ENCODE measurements at regions not wholly inside any gene's neighbourhood (a gene's known extent, or its start where the extent isn't known, plus 50 kb on each side); places are given as distances from the start of the nearest gene placed in this dataset.

- no peak for DNase-seq
- H3K9me3 ChIP-seq = no peaks in the 10 kb centered on the region
- H3K27ac ChIP-seq = no peak overlapping the region
- H3K27me3 ChIP-seq = no peaks in the 10 kb centered on the region
- H3K4me3 ChIP-seq = no peak overlapping the region
- no peaks in the 10 kb centered on the region for H3K4me1 ChIP-seq
- TF ChIP-seq, protein P1, sequence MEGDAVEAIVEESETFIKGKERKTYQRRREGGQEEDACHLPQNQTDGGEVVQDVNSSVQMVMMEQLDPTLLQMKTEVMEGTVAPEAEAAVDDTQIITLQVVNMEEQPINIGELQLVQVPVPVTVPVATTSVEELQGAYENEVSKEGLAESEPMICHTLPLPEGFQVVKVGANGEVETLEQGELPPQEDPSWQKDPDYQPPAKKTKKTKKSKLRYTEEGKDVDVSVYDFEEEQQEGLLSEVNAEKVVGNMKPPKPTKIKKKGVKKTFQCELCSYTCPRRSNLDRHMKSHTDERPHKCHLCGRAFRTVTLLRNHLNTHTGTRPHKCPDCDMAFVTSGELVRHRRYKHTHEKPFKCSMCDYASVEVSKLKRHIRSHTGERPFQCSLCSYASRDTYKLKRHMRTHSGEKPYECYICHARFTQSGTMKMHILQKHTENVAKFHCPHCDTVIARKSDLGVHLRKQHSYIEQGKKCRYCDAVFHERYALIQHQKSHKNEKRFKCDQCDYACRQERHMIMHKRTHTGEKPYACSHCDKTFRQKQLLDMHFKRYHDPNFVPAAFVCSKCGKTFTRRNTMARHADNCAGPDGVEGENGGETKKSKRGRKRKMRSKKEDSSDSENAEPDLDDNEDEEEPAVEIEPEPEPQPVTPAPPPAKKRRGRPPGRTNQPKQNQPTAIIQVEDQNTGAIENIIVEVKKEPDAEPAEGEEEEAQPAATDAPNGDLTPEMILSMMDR (IDR thresholded peaks at IDR 0.05) = no peak
- intact Hi-C loops (cut with DNase I; ENCODE audit: low total_unique reads) = loop anchor here (10.0 kb wide), 1 partner anchor 555 kb away; no protein-coding TSS in a partner anchor
- H3K36me3 ChIP-seq = no peaks in the 10 kb centered on the region
These were observed 136.6 kb upstream of the HHIP start for GRCh38 chr4:144509088-144510015.

GRCh38 chr4:144514736-144515135, 131.2 kb upstream of the HHIP start:
- H3K27ac ChIP-seq = no peak overlapping the region
- no peaks in the 10 kb centered on the region for H3K9me3 ChIP-seq
- H3K4me3 ChIP-seq = no peak overlapping the region
- intact Hi-C loops (cut with DNase I; ENCODE audit: low total_unique reads) = no loop called here
- TF ChIP-seq, protein P1 (IDR thresholded peaks at IDR 0.05) = no peak
- DNase-seq = no peak
- H3K27me3 ChIP-seq = no peaks in the 10 kb centered on the region
- no peaks in the 10 kb centered on the region for H3K4me1 ChIP-seq
- no peaks in the 10 kb centered on the region for H3K36me3 ChIP-seq

GRCh38 chr4:144518181-144518895, 127.6 kb upstream of the HHIP start:
- no peaks in the 10 kb centered on the region for H3K9me3 ChIP-seq
- TF ChIP-seq, protein P1 (IDR thresholded peaks at IDR 0.05) = no peak
- intact Hi-C loops (cut with DNase I; ENCODE audit: low total_unique reads) = no loop called here
- DNase-seq = no peak
- H3K4me3 ChIP-seq = no peak overlapping the region
- no peaks in the 10 kb centered on the region for H3K27me3 ChIP-seq
- H3K36me3 ChIP-seq = no peaks in the 10 kb centered on the region
- H3K4me1 ChIP-seq = no peaks in the 10 kb centered on the region
- H3K27ac ChIP-seq = no peak overlapping the region

DNA sequence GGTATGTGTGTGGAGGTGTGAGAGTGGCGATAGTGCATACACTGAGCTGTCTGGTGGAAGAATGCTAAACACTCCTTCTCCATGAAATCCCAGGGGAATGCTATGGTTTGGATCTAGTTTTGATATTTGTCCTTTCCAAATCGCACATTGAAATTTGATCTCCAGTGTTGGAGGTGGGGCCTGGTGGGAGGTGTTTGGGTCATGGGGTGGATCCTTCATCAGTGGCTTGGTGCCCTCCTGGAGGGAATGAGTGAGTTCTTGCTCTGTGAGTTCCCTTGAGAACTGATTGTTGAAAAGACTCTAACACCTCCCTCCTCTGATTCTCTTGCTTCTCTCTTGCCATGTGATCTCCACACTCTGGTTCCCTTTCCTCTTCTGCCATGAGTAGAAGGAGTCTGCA, 114.1 kb upstream of the HHIP start:
- TF ChIP-seq, protein P1 (IDR thresholded peaks at IDR 0.05) = no peak
- no peak overlapping the region for H3K27ac ChIP-seq
- DNase-seq = no peak
- H3K27me3 ChIP-seq = no peaks in the 10 kb centered on the region
- H3K9me3 ChIP-seq = no peaks in the 10 kb centered on the region
- intact Hi-C loops (cut with DNase I; ENCODE audit: low total_unique reads) = no loop called here
- H3K36me3 ChIP-seq = no peaks in the 10 kb centered on the region
- H3K4me3 ChIP-seq = no peak overlapping the region
- peaks cover 0 to 5% (median 0%) of the 10 kb centered on the region in 4 donors for H3K4me1 ChIP-seq

- peaks cover 0 to 3% (median 0%) of the 10 kb centered on the region in 3 donors for H3K9me3 ChIP-seq
- TF ChIP-seq, protein P1 (IDR thresholded peaks at IDR 0.05) = no peak
- intact Hi-C loops (cut with DNase I; ENCODE audit: low total_unique reads) = no loop called here
- H3K27ac ChIP-seq = no peak overlapping the region
- no peak for DNase-seq
- no peaks in the 10 kb centered on the region for H3K27me3 ChIP-seq
- no peaks in the 10 kb centered on the region for H3K4me1 ChIP-seq
- no peaks in the 10 kb centered on the region for H3K36me3 ChIP-seq
- H3K4me3 ChIP-seq = no peak overlapping the region
These were observed 98.2 kb upstream of the HHIP start for GRCh38 chr4:144547678-144548298.
